Testis (tissue), 2 donors: ENCODE measurements at regions not wholly inside any gene's neighbourhood (a gene's known extent, or its start where the extent isn't known, plus 50 kb on each side); places are given as distances from the start of the nearest gene placed in this dataset.

ENCODE experiments used
- DNase-seq: peaks from one replicate; pipeline ENCODE4 v3.0.0-alpha.2; 2019
- H3K27ac ChIP-seq, 2 donors: fragments of 200-600 bp; sonication (generic); one replicate each; pipeline ENCODE4 v1.5.1; 2019
- H3K27me3 ChIP-seq: fragments of 200-600 bp; sonication (generic); one replicate; pipeline ENCODE4 v1.5.1; 2019
- H3K36me3 ChIP-seq: fragments of 200-600 bp; sonication (generic); one replicate; pipeline ENCODE4 v1.5.1; 2017; ENCODE audit warnings: low read depth; ENCODE audit errors: missing control alignments
- H3K4me1 ChIP-seq: fragments of 200-600 bp; sonication (generic); one replicate; pipeline ENCODE4 v1.5.1; 2019
- H3K4me3 ChIP-seq, 2 donors: fragments of 200-600 bp; sonication (generic); one replicate each; pipeline ENCODE4 v1.5.1; 2017 to 2019
- H3K9me3 ChIP-seq: fragments of 200-600 bp; sonication (generic); one replicate; pipeline ENCODE4 v1.5.1; 2017
- POLR2A ChIP-seq: fragments of 450-650 bp; IDR thresholded peaks from one replicate; pipeline ENCODE4 v1.6.1; 2017; ENCODE audit warnings: antibody characterized with exemption, mild to moderate bottlenecking, moderate library complexity
- WGBS, 2 donors: methylation state at CpG; one replicate each; pipeline ENCODE4 v1.1.5; 2018; 5-methylcytosine and 5-hydroxymethylcytosine counted together
- intact Hi-C: fragments of 100-400 bp; cut with DNase I; formaldehyde crosslinking; loops from one replicate; pipeline ENCODE4 v1.15.1; 2023; ENCODE audit warnings: low total_unique reads
- TF ChIP-seq, protein P1 (sequence below), 3 experiments: fragments of 450-650 bp in 2 of 3; fragments of 200-600 bp in 1 of 3; sonication (generic) in 1 of 3; IDR thresholded peaks; one replicate each; pipeline ENCODE4 v1.5.1; 2016 to 2019; ENCODE audit warnings: antibody characterized with exemption in 3 of 3, mild to moderate bottlenecking in 2 of 3, moderate library complexity in 1 of 3

DNA sequence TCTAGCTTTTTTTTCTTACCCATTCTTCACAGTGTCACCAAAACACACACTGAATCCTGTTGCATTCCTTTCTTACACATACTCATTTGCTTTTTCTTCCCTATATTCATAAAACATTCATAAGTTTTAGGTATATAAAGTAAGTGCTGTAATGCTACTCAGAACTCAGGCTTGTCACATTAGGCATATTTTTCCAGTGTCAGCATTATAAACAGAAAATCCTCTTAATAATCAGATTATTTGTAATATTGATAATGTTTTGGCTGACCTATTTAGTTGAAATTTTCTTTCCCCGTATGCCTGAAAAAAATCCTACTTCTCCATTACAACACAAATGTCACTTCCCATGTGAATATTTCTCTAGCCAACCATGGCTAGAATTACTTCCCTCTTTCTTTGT is 743.0 kb upstream of the NUDT12 start:
- Histone ChIP-seq H3K9me3 (no peaks in the 10 kb centered on the region), H3K4me3 (no peak overlapping the region), H3K27me3 (no peaks in the 10 kb centered on the region), H3K27ac (no peak overlapping the region), H3K36me3 (no peaks in the 10 kb centered on the region), H3K4me1 (no peaks in the 10 kb centered on the region)
- WGBS, 2 donors, result 82 to 86% methylated on average over 1 of the region's 1 CpG
- intact Hi-C loops, result no loop called here
- TF ChIP-seq, protein P1, sequence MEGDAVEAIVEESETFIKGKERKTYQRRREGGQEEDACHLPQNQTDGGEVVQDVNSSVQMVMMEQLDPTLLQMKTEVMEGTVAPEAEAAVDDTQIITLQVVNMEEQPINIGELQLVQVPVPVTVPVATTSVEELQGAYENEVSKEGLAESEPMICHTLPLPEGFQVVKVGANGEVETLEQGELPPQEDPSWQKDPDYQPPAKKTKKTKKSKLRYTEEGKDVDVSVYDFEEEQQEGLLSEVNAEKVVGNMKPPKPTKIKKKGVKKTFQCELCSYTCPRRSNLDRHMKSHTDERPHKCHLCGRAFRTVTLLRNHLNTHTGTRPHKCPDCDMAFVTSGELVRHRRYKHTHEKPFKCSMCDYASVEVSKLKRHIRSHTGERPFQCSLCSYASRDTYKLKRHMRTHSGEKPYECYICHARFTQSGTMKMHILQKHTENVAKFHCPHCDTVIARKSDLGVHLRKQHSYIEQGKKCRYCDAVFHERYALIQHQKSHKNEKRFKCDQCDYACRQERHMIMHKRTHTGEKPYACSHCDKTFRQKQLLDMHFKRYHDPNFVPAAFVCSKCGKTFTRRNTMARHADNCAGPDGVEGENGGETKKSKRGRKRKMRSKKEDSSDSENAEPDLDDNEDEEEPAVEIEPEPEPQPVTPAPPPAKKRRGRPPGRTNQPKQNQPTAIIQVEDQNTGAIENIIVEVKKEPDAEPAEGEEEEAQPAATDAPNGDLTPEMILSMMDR (IDR thresholded peaks at IDR 0.05), result no peak
- DNase-seq, result no peak

DNA sequence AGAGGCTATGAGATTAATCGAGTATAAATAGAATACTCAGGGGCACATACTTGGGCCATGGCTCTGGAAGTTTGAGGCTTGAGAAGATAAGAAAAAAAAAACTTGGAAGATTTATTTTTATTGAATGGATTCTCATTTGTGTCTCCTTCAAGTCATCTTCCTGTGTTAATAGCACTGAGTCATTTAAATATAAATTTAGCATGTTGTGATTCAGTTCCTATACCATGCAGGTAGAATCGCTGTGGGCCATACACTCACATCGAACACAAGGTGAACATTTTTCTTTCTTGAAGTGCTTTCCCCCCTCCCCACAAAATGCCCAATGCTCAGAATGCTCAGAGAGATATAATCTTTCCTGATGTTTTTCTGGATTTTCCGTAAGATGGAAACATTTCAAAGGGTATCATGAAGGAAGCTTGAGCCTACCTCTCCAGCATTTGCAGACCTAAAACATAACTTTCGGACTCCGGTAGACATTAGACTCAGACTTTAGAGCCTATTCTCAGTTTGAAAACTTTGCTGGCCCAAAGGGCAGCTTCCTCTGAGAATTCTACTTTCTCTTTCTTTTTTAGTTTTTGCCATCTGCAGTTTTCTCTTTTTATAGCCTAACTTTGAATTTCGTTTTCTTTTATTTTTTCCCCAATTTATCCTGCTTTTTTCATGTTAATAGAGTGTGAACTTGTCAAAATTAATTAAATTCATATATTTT is 737.6 kb upstream of the NUDT12 start:
- intact Hi-C loops, result no loop called here
- Histone ChIP-seq H3K9me3 (no peaks in the 10 kb centered on the region), H3K27me3 (no peaks in the 10 kb centered on the region), H3K36me3 (no peaks in the 10 kb centered on the region), H3K27ac (no peak overlapping the region), H3K4me1 (no peaks in the 10 kb centered on the region), H3K4me3 (no peak overlapping the region)
- TF ChIP-seq POLR2A, result no peak
- TF ChIP-seq, protein P1 (IDR thresholded peaks at IDR 0.05), result no peak
- 87% methylated on average over 7 of the region's 7 CpGs for WGBS, 2 donors
- DNase-seq, result no peak

DNA sequence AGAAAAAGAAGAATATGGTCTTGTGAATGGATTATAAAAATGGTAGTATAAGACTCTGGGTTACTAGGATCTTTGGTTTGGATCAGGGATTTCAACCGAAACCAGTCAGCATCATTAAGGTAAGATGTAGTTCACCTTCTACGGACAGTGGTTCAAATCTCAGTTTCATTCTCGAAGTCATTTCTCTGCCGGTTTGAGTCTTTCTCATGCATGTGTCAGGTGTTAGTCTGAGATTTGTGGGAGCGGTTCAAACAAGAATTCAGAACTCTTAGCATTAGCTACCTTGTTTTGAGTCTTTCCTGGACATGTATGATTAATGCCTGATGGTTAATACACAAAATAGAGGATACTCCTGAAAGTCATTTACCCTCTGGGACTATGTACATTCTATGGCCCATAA is 735.9 kb upstream of the NUDT12 start:
- H3K27me3 ChIP-seq, result no peaks in the 10 kb centered on the region
- H3K4me3 ChIP-seq, result no peak overlapping the region
- TF ChIP-seq, protein P1 (IDR thresholded peaks at IDR 0.05), result no peak
- TF ChIP-seq POLR2A, result no peak
- no peaks in the 10 kb centered on the region for H3K9me3 ChIP-seq
- no peaks in the 10 kb centered on the region for H3K4me1 ChIP-seq
- H3K36me3 ChIP-seq, result no peaks in the 10 kb centered on the region
- H3K27ac ChIP-seq, result no peak overlapping the region
- WGBS, 2 donors, result 92 to 97% methylated on average over 5 of the region's 5 CpGs
- intact Hi-C loops, result no loop called here
- no peak for DNase-seq

DNA sequence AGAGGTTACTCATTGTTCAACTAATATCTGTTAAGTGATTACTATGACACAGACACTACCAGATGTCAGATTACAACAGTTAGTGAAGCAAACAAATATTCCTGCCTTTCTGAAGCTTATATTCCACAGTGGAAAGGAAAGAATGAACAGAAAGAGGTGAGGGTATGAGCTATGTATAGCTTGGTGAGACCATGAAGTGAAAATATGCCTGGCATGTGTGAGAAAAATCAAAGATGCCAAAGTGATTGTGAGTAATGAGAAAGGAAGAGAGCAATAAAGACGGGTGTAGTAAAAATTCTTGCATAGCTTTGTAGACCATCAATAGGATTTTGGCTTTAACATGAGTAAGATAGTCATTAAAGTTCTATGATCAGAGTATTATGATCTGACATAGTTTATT is 734.5 kb upstream of the NUDT12 start:
- DNase-seq, result no peak
- Histone ChIP-seq H3K4me3 (no peak overlapping the region), H3K36me3 (no peaks in the 10 kb centered on the region), H3K27me3 (no peaks in the 10 kb centered on the region), H3K4me1 (no peaks in the 10 kb centered on the region), H3K27ac (no peak overlapping the region), H3K9me3 (no peaks in the 10 kb centered on the region)
- no peak for TF ChIP-seq POLR2A
- TF ChIP-seq, protein P1 (IDR thresholded peaks at IDR 0.05), result no peak
- intact Hi-C loops, result no loop called here
- WGBS, 2 donors, result 65 to 77% methylated on average over 1 of the region's 1 CpG

DNA sequence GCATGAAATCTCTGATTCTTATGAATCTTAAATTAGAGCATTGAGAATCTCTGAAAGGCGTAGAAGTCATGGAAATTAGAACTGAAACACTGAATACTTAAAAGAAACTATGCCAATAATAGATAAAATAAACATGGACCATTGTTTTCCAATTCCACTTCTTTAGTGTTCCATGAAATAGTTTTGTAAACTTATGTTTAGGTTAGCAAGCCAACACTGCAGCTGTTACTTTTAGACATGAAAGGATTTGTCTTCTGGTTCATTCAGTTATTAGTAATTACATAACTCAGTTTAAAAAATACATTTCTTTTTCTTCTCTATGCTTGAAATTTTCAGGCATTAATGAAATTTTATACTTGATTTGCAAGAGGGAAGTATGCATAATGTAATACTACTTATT is 733.4 kb upstream of the NUDT12 start:
- intact Hi-C loops, result no loop called here
- no peaks in the 10 kb centered on the region for H3K4me1 ChIP-seq
- TF ChIP-seq POLR2A, result no peak
- TF ChIP-seq, protein P1 (IDR thresholded peaks at IDR 0.05), result no peak
- no peaks in the 10 kb centered on the region for H3K27me3 ChIP-seq
- H3K27ac ChIP-seq, result no peak overlapping the region
- DNase-seq, result no peak
- H3K9me3 ChIP-seq, result no peaks in the 10 kb centered on the region
- H3K4me3 ChIP-seq, result no peak overlapping the region
- 72 to 83% methylated on average over 1 of the region's 1 CpG for WGBS, 2 donors
- H3K36me3 ChIP-seq, result no peaks in the 10 kb centered on the region
